ENCODE measurements at regions not wholly inside any gene's neighbourhood (a gene's known extent, or its start where the extent isn't known, plus 50 kb on each side); places are given as distances from the start of the nearest gene placed in this dataset.
"Not testable (repeated sequence)": the region's sequence is repeated elsewhere in the genome, so short reads cannot be mapped to it uniquely, and the experiment has no call there.

GRCh38 chr3:189001559-189001958 is 170.2 kb upstream of the TPRG1 start:
- H3K27me3 ChIP-seq = no peaks in the 10 kb centered on the region
- H3K4me3 ChIP-seq = no peak overlapping the region
- intact Hi-C loops (cut with DNase I) = no loop called here
- H3K9me3 ChIP-seq = no peaks in the 10 kb centered on the region
- DNase-seq (ENCODE audit: extremely low spot score in 2 of 2) = no peak
- no peaks in the 10 kb centered on the region for H3K4me1 ChIP-seq
- H3K27ac ChIP-seq = no peak overlapping the region
- TF ChIP-seq POLR2AphosphoS5 (IDR thresholded peaks at IDR 0.05; ENCODE audit: insufficient read depth in 1 of 2, low read depth in 1 of 2) = no peak
- no peak for TF ChIP-seq POLR2A (IDR thresholded peaks at IDR 0.05)
- no peak for TF ChIP-seq CTCF (IDR thresholded peaks at IDR 0.05)
- H3K36me3 ChIP-seq = no peaks in the 10 kb centered on the region

GRCh38 chr3:189003410-189003809 is 168.4 kb upstream of the TPRG1 start:
- Histone ChIP-seq H3K36me3 (no peaks in the 10 kb centered on the region), H3K4me3 (no peak overlapping the region), H3K4me1 (no peaks in the 10 kb centered on the region), H3K27me3 (no peaks in the 10 kb centered on the region), H3K27ac (no peak overlapping the region), H3K9me3 (no peaks in the 10 kb centered on the region)
- DNase-seq (ENCODE audit: extremely low spot score in 2 of 2) = no peak
- intact Hi-C loops (cut with DNase I) = no loop called here
- TF ChIP-seq CTCF (IDR thresholded peaks at IDR 0.05) = no peak
- TF ChIP-seq POLR2A (IDR thresholded peaks at IDR 0.05) = no peak
- TF ChIP-seq POLR2AphosphoS5 (IDR thresholded peaks at IDR 0.05; ENCODE audit: insufficient read depth in 1 of 2, low read depth in 1 of 2) = no peak

DNA sequence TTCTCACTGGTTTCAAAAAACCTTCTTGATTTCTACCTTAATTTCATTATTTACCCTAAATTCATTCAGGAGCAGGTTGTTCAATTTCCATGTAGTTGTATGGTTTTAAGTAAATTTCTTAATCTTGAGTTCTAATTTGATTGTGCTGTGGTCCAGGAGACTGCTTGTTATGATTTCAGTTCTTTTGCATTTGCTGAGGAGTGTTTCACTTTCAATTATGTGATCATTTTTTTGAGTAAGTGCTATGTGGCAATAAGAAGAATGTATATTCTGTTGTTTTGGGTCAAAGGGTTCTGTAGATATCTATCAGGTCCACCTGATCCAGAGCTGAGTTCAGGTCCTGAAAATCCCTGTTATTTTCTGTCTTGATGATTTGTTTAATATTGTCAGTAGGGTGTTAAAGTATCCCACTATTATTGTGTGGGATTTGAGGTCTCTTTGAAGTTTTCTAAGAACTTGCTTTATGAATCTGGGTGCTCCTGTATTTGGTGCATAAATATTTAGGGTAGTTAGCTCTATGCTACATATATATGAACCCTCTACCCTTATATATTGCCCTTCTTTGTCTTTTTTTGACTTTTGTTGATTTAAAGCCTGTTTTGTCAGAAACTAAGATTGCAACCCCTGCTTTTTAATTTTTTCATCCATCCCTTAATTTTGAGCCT is 158.4 kb upstream of the TPRG1 start:
- intact Hi-C loops (cut with DNase I) = no loop called here
- no peaks in the 10 kb centered on the region for H3K36me3 ChIP-seq
- no peak overlapping the region for H3K27ac ChIP-seq
- no peak for DNase-seq (ENCODE audit: extremely low spot score in 2 of 2)
- no peaks in the 10 kb centered on the region for H3K4me1 ChIP-seq
- H3K27me3 ChIP-seq = no peaks in the 10 kb centered on the region
- H3K9me3 ChIP-seq = no peaks in the 10 kb centered on the region
- no peak for TF ChIP-seq POLR2A (IDR thresholded peaks at IDR 0.05)
- TF ChIP-seq POLR2AphosphoS5 (IDR thresholded peaks at IDR 0.05; ENCODE audit: insufficient read depth in 1 of 2, low read depth in 1 of 2) = no peak
- no peak for TF ChIP-seq CTCF (IDR thresholded peaks at IDR 0.05)
- no peak overlapping the region for H3K4me3 ChIP-seq

- Histone ChIP-seq H3K9me3 (no peaks in the 10 kb centered on the region), H3K27ac (no peak overlapping the region), H3K4me3 (no peak overlapping the region), H3K36me3 (no peaks in the 10 kb centered on the region), H3K4me1 (no peaks in the 10 kb centered on the region), H3K27me3 (no peaks in the 10 kb centered on the region)
- intact Hi-C loops (cut with DNase I) = no loop called here
- no peak for DNase-seq (ENCODE audit: extremely low spot score in 2 of 2)
- TF ChIP-seq POLR2AphosphoS5 (IDR thresholded peaks at IDR 0.05; ENCODE audit: insufficient read depth in 1 of 2, low read depth in 1 of 2) = no peak
- no peak for TF ChIP-seq CTCF (IDR thresholded peaks at IDR 0.05)
- no peak for TF ChIP-seq POLR2A (IDR thresholded peaks at IDR 0.05)
Observed at GRCh38 chr3:189014526-189014925, 157.2 kb upstream of the TPRG1 start.

GRCh38 chr3:189022576-189023466 is 148.9 kb upstream of the TPRG1 start:
- H3K4me1 ChIP-seq; intact Hi-C loops (cut with DNase I); H3K27me3 ChIP-seq; H3K9me3 ChIP-seq; H3K4me3 ChIP-seq; H3K27ac ChIP-seq; DNase-seq (ENCODE audit: extremely low spot score in 2 of 2); H3K36me3 ChIP-seq: not testable (repeated sequence)

Data from vagina (tissue), 2 donors.